Umbilical cord (tissue), 1 donor: ENCODE measurements at regions not wholly inside any gene's neighbourhood (a gene's known extent, or its start where the extent isn't known, plus 50 kb on each side); places are given as distances from the start of the nearest gene placed in this dataset.

Experiments used
- DNase-seq: peaks from one replicate; pipeline ENCODE4 v3.0.0-alpha.2; 2015; ENCODE audit warnings: low spot score

- peak; percentile 84 for DNase-seq
These were observed 454.4 kb downstream of the HTR7 start for GRCh38 chr10:90403211-90404000.

- peak; percentile 58 for DNase-seq
These were observed 450.7 kb downstream of the HTR7 start for GRCh38 chr10:90407131-90407530.

GRCh38 chr10:90407851-90408250 lies 450.0 kb downstream of the HTR7 start:
- DNase-seq: peak; percentile 92

GRCh38 chr10:90412582-90412981 lies 445.3 kb downstream of the HTR7 start:
- no peak for DNase-seq

- DNase-seq: peak; percentile 63
These were observed 444.6 kb downstream of the HTR7 start for GRCh38 chr10:90413196-90413595.

GRCh38 chr10:90414926-90415325 lies 442.9 kb downstream of the HTR7 start:
- DNase-seq: peak; percentile 54

GRCh38 chr10:90417029-90417428 lies 440.8 kb downstream of the HTR7 start:
- DNase-seq: peak; percentile 50

GRCh38 chr10:90417476-90418210 lies 440.2 kb downstream of the HTR7 start:
- DNase-seq: no peak

- DNase-seq: peak; percentile 74
These were observed 438.8 kb downstream of the HTR7 start for GRCh38 chr10:90418869-90419652.

GRCh38 chr10:90420637-90421318 lies 437.1 kb downstream of the HTR7 start:
- no peak for DNase-seq

- DNase-seq: no peak
These were observed 436.0 kb downstream of the HTR7 start for GRCh38 chr10:90421874-90422273.

GRCh38 chr10:90424730-90425129 lies 433.1 kb downstream of the HTR7 start:
- no peak for DNase-seq

GRCh38 chr10:90430186-90430585 lies 427.7 kb downstream of the HTR7 start:
- no peak for DNase-seq

- no peak for DNase-seq
These were observed 425.0 kb downstream of the HTR7 start for GRCh38 chr10:90432866-90433265.

- DNase-seq: no peak
These were observed 422.5 kb downstream of the HTR7 start for GRCh38 chr10:90435296-90435695.

GRCh38 chr10:90437452-90437851 lies 420.4 kb downstream of the HTR7 start:
- peak; percentile 45 for DNase-seq

- no peak for DNase-seq
These were observed 417.0 kb downstream of the HTR7 start for GRCh38 chr10:90440870-90441269.

- DNase-seq: no peak
These were observed 414.5 kb downstream of the HTR7 start for GRCh38 chr10:90443342-90443741.

- no peak for DNase-seq
These were observed 410.0 kb downstream of the HTR7 start for GRCh38 chr10:90447831-90448230.

- no peak for DNase-seq
These were observed 407.0 kb downstream of the HTR7 start for GRCh38 chr10:90450797-90451196.

- DNase-seq: peak; percentile 54
These were observed 406.6 kb downstream of the HTR7 start for GRCh38 chr10:90451283-90451682.

- no peak for DNase-seq
These were observed 399.8 kb downstream of the HTR7 start for GRCh38 chr10:90458054-90458453.
